GM23338 (cell line): ENCODE measurements at regions not wholly inside any gene's neighbourhood (a gene's known extent, or its start where the extent isn't known, plus 50 kb on each side); places are given as distances from the start of the nearest gene placed in this dataset.

ENCODE experiments used
- CREB1 ChIP-seq: fragments of 250-450 bp; sonication (Bioruptor Pico); IDR thresholded peaks from 2 replicates; pipeline ENCODE4 v1.5.0; 2020; ENCODE audit warnings: low read depth, mild to moderate bottlenecking, moderate library complexity
- CTCF ChIP-seq, 2 experiments: fragments of 200-600 bp in 1 of 2; sonication (generic) in 1 of 2; conservative IDR thresholded peaks; 2 replicates each; pipeline versions ENCODE4 v1.5.1 to v1.6.1; 2016 to 2017; ENCODE audit warnings: antibody characterized with exemption in 2 of 2, low read depth in 2 of 2, mild to moderate bottlenecking in 2 of 2, moderate library complexity in 1 of 2
- ETS1 ChIP-seq: IDR thresholded peaks from 2 replicates; pipeline ENCODE4 v1.6.1; 2016; ENCODE audit warnings: antibody characterized with exemption
- EZH2 ChIP-seq: fragments of 200-600 bp; sonication (generic); IDR thresholded peaks from one replicate; pipeline ENCODE4 v1.8.0; 2017; ENCODE audit warnings: antibody characterized with exemption, mild to moderate bottlenecking, low read depth; ENCODE audit not compliant: unreplicated experiment
- EZH2phosphoT487 ChIP-seq: fragments of 200-600 bp; sonication (generic); IDR thresholded peaks from one replicate; pipeline ENCODE4 v1.8.1; 2018; ENCODE audit warnings: antibody characterized with exemption; ENCODE audit not compliant: unreplicated experiment
- JUNB ChIP-seq: IDR thresholded peaks from one replicate; pipeline ENCODE4 v1.6.1; 2016; ENCODE audit warnings: antibody characterized with exemption; ENCODE audit not compliant: unreplicated experiment
- POLR2AphosphoS5 ChIP-seq: IDR thresholded peaks from 2 replicates; pipeline ENCODE4 v1.6.1; 2016; ENCODE audit warnings: antibody characterized with exemption, low read depth
- ZNF114 ChIP-seq: fragments of 250-450 bp; sonication (Bioruptor Pico); IDR thresholded peaks from 2 replicates; pipeline ENCODE4 v1.5.0; 2020; ENCODE audit warnings: mild to moderate bottlenecking, moderate library complexity
- ZNF462 ChIP-seq: fragments of 250-450 bp; sonication (Bioruptor Pico); IDR thresholded peaks from 2 replicates; pipeline ENCODE4 v1.5.0; 2020; ENCODE audit warnings: mild to moderate bottlenecking, moderate library complexity

GRCh38 chr5:67886761-67887160, 328.8 kb upstream of the PIK3R1 start:
- no peak for TF ChIP-seq EZH2phosphoT487
- TF ChIP-seq CREB1: no peak
- no peak for TF ChIP-seq CTCF (conservative IDR thresholded peaks at IDR 0.05; ENCODE audit: low read depth in 2 of 2)
- no peak for TF ChIP-seq JUNB
- TF ChIP-seq ETS1: no peak
- TF ChIP-seq POLR2AphosphoS5: no peak
- TF ChIP-seq ZNF462 (CRISPR knock-in tag): no peak
- no peak for TF ChIP-seq ZNF114 (CRISPR knock-in tag)
- TF ChIP-seq EZH2: no peak
